ENCODE measurements at regions not wholly inside any gene's neighbourhood (a gene's known extent, or its start where the extent isn't known, plus 50 kb on each side); places are given as distances from the start of the nearest gene placed in this dataset.

GRCh38 chrX:15916704-15917084 is 62.1 kb upstream of the AP1S2 start:
- no peaks in the 10 kb centered on the region for H3K4me1 Mint-ChIP-seq (ENCODE audit: low read depth, unreplicated experiment)
- H3K36me3 Mint-ChIP-seq (ENCODE audit: low read depth, unreplicated experiment) = no peaks in the 10 kb centered on the region
- no peaks in the 10 kb centered on the region for H3K27me3 Mint-ChIP-seq (ENCODE audit: low read depth, unreplicated experiment)
- H3K27me3 ChIP-seq (ENCODE audit: insufficient read depth, low read length) = no peaks in the 10 kb centered on the region
- TF ChIP-seq EZH2 (IDR thresholded peaks at IDR 0.05; ENCODE audit: insufficient read depth, low read length) = no peak
- TF ChIP-seq, protein P1, sequence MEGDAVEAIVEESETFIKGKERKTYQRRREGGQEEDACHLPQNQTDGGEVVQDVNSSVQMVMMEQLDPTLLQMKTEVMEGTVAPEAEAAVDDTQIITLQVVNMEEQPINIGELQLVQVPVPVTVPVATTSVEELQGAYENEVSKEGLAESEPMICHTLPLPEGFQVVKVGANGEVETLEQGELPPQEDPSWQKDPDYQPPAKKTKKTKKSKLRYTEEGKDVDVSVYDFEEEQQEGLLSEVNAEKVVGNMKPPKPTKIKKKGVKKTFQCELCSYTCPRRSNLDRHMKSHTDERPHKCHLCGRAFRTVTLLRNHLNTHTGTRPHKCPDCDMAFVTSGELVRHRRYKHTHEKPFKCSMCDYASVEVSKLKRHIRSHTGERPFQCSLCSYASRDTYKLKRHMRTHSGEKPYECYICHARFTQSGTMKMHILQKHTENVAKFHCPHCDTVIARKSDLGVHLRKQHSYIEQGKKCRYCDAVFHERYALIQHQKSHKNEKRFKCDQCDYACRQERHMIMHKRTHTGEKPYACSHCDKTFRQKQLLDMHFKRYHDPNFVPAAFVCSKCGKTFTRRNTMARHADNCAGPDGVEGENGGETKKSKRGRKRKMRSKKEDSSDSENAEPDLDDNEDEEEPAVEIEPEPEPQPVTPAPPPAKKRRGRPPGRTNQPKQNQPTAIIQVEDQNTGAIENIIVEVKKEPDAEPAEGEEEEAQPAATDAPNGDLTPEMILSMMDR (IDR thresholded peaks at IDR 0.05; ENCODE audit: insufficient read depth, low read depth, low read length) = no peak
- no peak for FAIRE-seq
- H2AFZ ChIP-seq (ENCODE audit: low read depth, low read length) = no peak overlapping the region
- H3K27ac ChIP-seq (ENCODE audit: low read depth, low read length) = no peak overlapping the region
- no peak for DNase-seq (ENCODE audit: low read depth)
- H3K9ac ChIP-seq (ENCODE audit: low read length) = no peak overlapping the region
- peaks cover 2% of the 10 kb centered on the region for H3K4me1 ChIP-seq (ENCODE audit: insufficient read depth, low read length)
- no peaks in the 10 kb centered on the region for H3K9me3 ChIP-seq (ENCODE audit: insufficient read depth, low read depth, low read length)
- no peaks in the 10 kb centered on the region for H4K20me1 ChIP-seq (ENCODE audit: insufficient read depth, low read length)
- no peaks in the 10 kb centered on the region for H3K79me2 ChIP-seq (ENCODE audit: insufficient read depth, low read length)
- H3K4me3 ChIP-seq (ENCODE audit: insufficient read depth, low read depth, low read length) = no peak overlapping the region
- H3K36me3 ChIP-seq (ENCODE audit: insufficient read depth, low read length) = no peaks in the 10 kb centered on the region
- no peak overlapping the region for H3K27ac Mint-ChIP-seq (ENCODE audit: unreplicated experiment)
- H3K9me3 Mint-ChIP-seq (ENCODE audit: unreplicated experiment) = peaks cover 3% of the 10 kb centered on the region
- H3K4me2 ChIP-seq (ENCODE audit: low read length) = peak overlapping the region; percentile 19
- H3K4me3 Mint-ChIP-seq (ENCODE audit: unreplicated experiment) = no peak overlapping the region

GRCh38 chrX:15915959-15916703 is 61.5 kb upstream of the AP1S2 start:
- Mint-ChIP-seq H3K27me3 (ENCODE audit: low read depth, unreplicated experiment) (no peaks in the 10 kb centered on the region), H3K36me3 (ENCODE audit: low read depth, unreplicated experiment) (no peaks in the 10 kb centered on the region), H3K9me3 (ENCODE audit: unreplicated experiment) (peaks cover 3% of the 10 kb centered on the region), H3K4me1 (ENCODE audit: low read depth, unreplicated experiment) (no peaks in the 10 kb centered on the region), H3K27ac (ENCODE audit: unreplicated experiment) (no peak overlapping the region), H3K4me3 (ENCODE audit: unreplicated experiment) (no peak overlapping the region)
- no peaks in the 10 kb centered on the region for H3K9me3 ChIP-seq (ENCODE audit: insufficient read depth, low read depth, low read length)
- H3K4me1 ChIP-seq (ENCODE audit: insufficient read depth, low read length) = peaks cover 2% of the 10 kb centered on the region
- no peaks in the 10 kb centered on the region for H3K36me3 ChIP-seq (ENCODE audit: insufficient read depth, low read length)
- H3K4me3 ChIP-seq (ENCODE audit: insufficient read depth, low read depth, low read length) = no peak overlapping the region
- TF ChIP-seq EZH2 (IDR thresholded peaks at IDR 0.05; ENCODE audit: insufficient read depth, low read length) = no peak
- TF ChIP-seq, protein P1 (IDR thresholded peaks at IDR 0.05; ENCODE audit: insufficient read depth, low read depth, low read length) = no peak
- no peaks in the 10 kb centered on the region for H4K20me1 ChIP-seq (ENCODE audit: insufficient read depth, low read length)
- H3K9ac ChIP-seq (ENCODE audit: low read length) = no peak overlapping the region
- no peak overlapping the region for H3K27ac ChIP-seq (ENCODE audit: low read depth, low read length)
- H2AFZ ChIP-seq (ENCODE audit: low read depth, low read length) = no peak overlapping the region
- DNase-seq (ENCODE audit: low read depth) = peak; percentile 9
- peak; percentile 37 for FAIRE-seq
- H3K27me3 ChIP-seq (ENCODE audit: insufficient read depth, low read length) = no peaks in the 10 kb centered on the region
- peak overlapping the region; percentile 19 for H3K4me2 ChIP-seq (ENCODE audit: low read length)
- no peaks in the 10 kb centered on the region for H3K79me2 ChIP-seq (ENCODE audit: insufficient read depth, low read length)

DNA sequence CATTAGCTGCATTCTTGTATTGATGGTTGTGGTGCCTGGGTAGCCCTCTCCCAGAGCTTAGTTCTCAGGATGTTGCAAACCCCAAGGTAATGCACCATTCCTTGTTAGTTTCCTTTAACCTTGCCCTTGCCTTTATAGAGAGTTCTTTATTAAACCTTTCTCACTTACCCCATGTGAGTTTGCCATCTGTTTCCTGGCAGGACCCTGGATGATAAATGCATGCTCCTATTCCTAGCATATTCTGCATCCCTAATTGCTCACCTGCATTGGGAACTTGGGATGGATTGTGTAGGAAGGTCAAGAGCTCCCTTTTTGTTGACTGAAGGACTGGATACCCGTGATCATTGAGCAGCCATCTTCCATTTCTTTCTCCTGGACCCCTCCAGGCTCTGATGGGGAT is 59.9 kb upstream of the AP1S2 start:
- H2AFZ ChIP-seq (ENCODE audit: low read depth, low read length) = no peak overlapping the region
- no peak overlapping the region for H3K4me3 ChIP-seq (ENCODE audit: insufficient read depth, low read depth, low read length)
- no peaks in the 10 kb centered on the region for H3K27me3 ChIP-seq (ENCODE audit: insufficient read depth, low read length)
- Mint-ChIP-seq H3K9me3 (ENCODE audit: unreplicated experiment) (peaks cover 3% of the 10 kb centered on the region), H3K36me3 (ENCODE audit: low read depth, unreplicated experiment) (no peaks in the 10 kb centered on the region), H3K27ac (ENCODE audit: unreplicated experiment) (no peak overlapping the region), H3K4me3 (ENCODE audit: unreplicated experiment) (no peak overlapping the region), H3K4me1 (ENCODE audit: low read depth, unreplicated experiment) (no peaks in the 10 kb centered on the region), H3K27me3 (ENCODE audit: low read depth, unreplicated experiment) (no peaks in the 10 kb centered on the region)
- DNase-seq (ENCODE audit: low read depth) (no peak), FAIRE-seq (no peak)
- H4K20me1 ChIP-seq (ENCODE audit: insufficient read depth, low read length) = no peaks in the 10 kb centered on the region
- no peak overlapping the region for H3K9ac ChIP-seq (ENCODE audit: low read length)
- H3K36me3 ChIP-seq (ENCODE audit: insufficient read depth, low read length) = no peaks in the 10 kb centered on the region
- TF ChIP-seq EZH2 (IDR thresholded peaks at IDR 0.05; ENCODE audit: insufficient read depth, low read length) = no peak
- TF ChIP-seq, protein P1 (IDR thresholded peaks at IDR 0.05; ENCODE audit: insufficient read depth, low read depth, low read length) = no peak
- no peaks in the 10 kb centered on the region for H3K9me3 ChIP-seq (ENCODE audit: insufficient read depth, low read depth, low read length)
- H3K79me2 ChIP-seq (ENCODE audit: insufficient read depth, low read length) = no peaks in the 10 kb centered on the region
- no peak overlapping the region for H3K4me2 ChIP-seq (ENCODE audit: low read length)
- H3K27ac ChIP-seq (ENCODE audit: low read depth, low read length) = no peak overlapping the region
- H3K4me1 ChIP-seq (ENCODE audit: insufficient read depth, low read length) = peaks cover 2% of the 10 kb centered on the region

Measured in astrocyte (in vitro differentiated cells and primary cell).